ENCODE measurements at regions not wholly inside any gene's neighbourhood (a gene's known extent, or its start where the extent isn't known, plus 50 kb on each side); places are given as distances from the start of the nearest gene placed in this dataset.

DNA sequence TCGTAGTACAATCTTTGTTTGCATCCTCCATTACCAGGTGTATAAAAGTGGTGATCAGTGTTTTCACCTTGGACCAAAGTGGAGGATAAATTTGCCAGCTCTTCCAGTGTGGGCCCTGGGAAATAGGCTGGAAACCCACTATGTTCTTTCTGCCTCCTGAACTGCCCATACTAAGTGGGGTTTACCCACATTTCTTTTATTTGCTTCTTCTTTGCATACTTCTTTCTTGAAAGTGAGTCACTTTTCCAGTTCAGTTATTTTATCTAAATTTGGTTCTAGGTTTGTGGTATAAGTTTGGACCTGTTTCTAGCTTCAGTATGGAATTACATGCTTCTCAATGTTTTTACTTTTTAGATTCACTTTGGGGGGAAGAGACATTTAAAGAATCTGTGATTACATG, 126.2 kb upstream of the ACBD5 start:
- Histone ChIP-seq H4K20me1 (ENCODE audit: insufficient read depth, low read length) (no peaks in the 10 kb centered on the region), H2AFZ (ENCODE audit: low read length) (no peak overlapping the region), H3K9me3 (replicated peaks; ENCODE audit: insufficient read depth, low read length) (no peaks in the 10 kb centered on the region), H3K4me3 (ENCODE audit: low read length) (no peak overlapping the region), H3K4me1 (ENCODE audit: low read length) (peaks cover 4% of the 10 kb centered on the region; the same call in 1 of the 2 replicates), H3K79me2 (ENCODE audit: low read length) (no peaks in the 10 kb centered on the region), H3K27me3 (replicated peaks; ENCODE audit: insufficient read depth, low read length) (no peaks in the 10 kb centered on the region), H3K9ac (ENCODE audit: low read length) (no peak overlapping the region), H3F3A (ENCODE audit: insufficient read depth, low read length) (no peaks in the 10 kb centered on the region), H3K27ac (ENCODE audit: low read length) (no peak overlapping the region), H3K4me2 (ENCODE audit: low read depth, low read length) (no peak overlapping the region), H3K9me2 (replicated peaks; ENCODE audit: insufficient read depth, low read length) (no peaks in the 10 kb centered on the region), H3K36me3 (replicated peaks; ENCODE audit: insufficient read depth, low read length) (no peaks in the 10 kb centered on the region)
- no peak for DNase-seq
- no peak for TF ChIP-seq EZH2 (optimal IDR thresholded peaks at IDR 0.05; ENCODE audit: low read depth, low read length)
- TF ChIP-seq CTCF (IDR thresholded peaks at IDR 0.05; ENCODE audit: low read length), result no peak
- no peak for TF ChIP-seq EZH2phosphoT487 (IDR thresholded peaks at IDR 0.05; ENCODE audit: low read length)

DNA sequence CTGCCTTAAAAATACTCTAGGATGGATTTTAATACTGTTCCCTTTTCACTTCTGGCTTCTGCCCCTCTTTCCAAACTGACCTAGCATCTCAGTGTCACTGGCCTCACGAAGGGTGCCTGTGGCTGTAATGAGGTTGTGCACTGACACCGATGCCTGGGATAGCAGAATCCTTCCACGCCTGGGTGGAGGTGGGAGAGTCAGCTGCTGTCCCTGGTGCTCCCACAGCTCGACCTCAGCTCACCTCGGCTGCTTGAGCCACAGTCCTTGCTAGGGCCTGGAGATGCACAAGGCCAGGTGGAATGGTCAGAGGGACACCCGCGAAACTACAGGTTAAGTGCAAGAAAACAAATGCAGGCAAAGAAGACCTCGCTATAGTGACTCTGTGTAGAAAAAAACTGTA, 123.4 kb upstream of the ACBD5 start:
- no peaks in the 10 kb centered on the region for H3K9me3 ChIP-seq (replicated peaks; ENCODE audit: insufficient read depth, low read length)
- no peaks in the 10 kb centered on the region for H4K20me1 ChIP-seq (ENCODE audit: insufficient read depth, low read length)
- no peak overlapping the region for H3K9ac ChIP-seq (ENCODE audit: low read length)
- TF ChIP-seq CTCF (IDR thresholded peaks at IDR 0.05; ENCODE audit: low read length) (no peak), EZH2phosphoT487 (IDR thresholded peaks at IDR 0.05; ENCODE audit: low read length) (no peak), EZH2 (optimal IDR thresholded peaks at IDR 0.05; ENCODE audit: low read depth, low read length) (no peak)
- H3K4me2 ChIP-seq (ENCODE audit: low read depth, low read length), result no peak overlapping the region
- H3K4me3 ChIP-seq (ENCODE audit: low read length), result no peak overlapping the region
- no peaks in the 10 kb centered on the region for H3K9me2 ChIP-seq (replicated peaks; ENCODE audit: insufficient read depth, low read length)
- no peak overlapping the region for H3K27ac ChIP-seq (ENCODE audit: low read length)
- DNase-seq, result no peak
- no peaks in the 10 kb centered on the region for H3K79me2 ChIP-seq (ENCODE audit: low read length)
- no peaks in the 10 kb centered on the region for H3F3A ChIP-seq (ENCODE audit: insufficient read depth, low read length)
- no peak overlapping the region for H2AFZ ChIP-seq (ENCODE audit: low read length)
- H3K36me3 ChIP-seq (replicated peaks; ENCODE audit: insufficient read depth, low read length), result no peaks in the 10 kb centered on the region
- H3K27me3 ChIP-seq (replicated peaks; ENCODE audit: insufficient read depth, low read length), result no peaks in the 10 kb centered on the region
- H3K4me1 ChIP-seq (ENCODE audit: low read length), result peaks cover 4% of the 10 kb centered on the region; the same call in 1 of the 2 replicates

- Histone ChIP-seq H3K9me2 (replicated peaks; ENCODE audit: insufficient read depth, low read length) (no peaks in the 10 kb centered on the region), H3K4me3 (ENCODE audit: low read length) (no peak overlapping the region), H3F3A (ENCODE audit: insufficient read depth, low read length) (no peaks in the 10 kb centered on the region), H2AFZ (ENCODE audit: low read length) (no peak overlapping the region), H3K36me3 (replicated peaks; ENCODE audit: insufficient read depth, low read length) (no peaks in the 10 kb centered on the region), H3K4me1 (ENCODE audit: low read length) (peaks cover 3% of the 10 kb centered on the region; the same call in 1 of the 2 replicates), H3K27ac (ENCODE audit: low read length) (no peak overlapping the region), H3K79me2 (ENCODE audit: low read length) (no peaks in the 10 kb centered on the region), H3K9ac (ENCODE audit: low read length) (no peak overlapping the region), H3K9me3 (replicated peaks; ENCODE audit: insufficient read depth, low read length) (no peaks in the 10 kb centered on the region), H4K20me1 (ENCODE audit: insufficient read depth, low read length) (no peaks in the 10 kb centered on the region), H3K27me3 (replicated peaks; ENCODE audit: insufficient read depth, low read length) (no peaks in the 10 kb centered on the region), H3K4me2 (ENCODE audit: low read depth, low read length) (no peak overlapping the region)
- peak; percentile 77 for DNase-seq
- TF ChIP-seq EZH2 (optimal IDR thresholded peaks at IDR 0.05; ENCODE audit: low read depth, low read length), result no peak
- TF ChIP-seq EZH2phosphoT487 (IDR thresholded peaks at IDR 0.05; ENCODE audit: low read length), result no peak
- peak; percentile 81 for TF ChIP-seq CTCF (IDR thresholded peaks at IDR 0.05; ENCODE audit: low read length)
Observed at GRCh38 chr10:27360581-27361172, 120.1 kb upstream of the ACBD5 start.

Measured in MM.1S (cell line).